ENCODE measurements at regions not wholly inside any gene's neighbourhood (a gene's known extent, or its start where the extent isn't known, plus 50 kb on each side); places are given as distances from the start of the nearest gene placed in this dataset.

DNA sequence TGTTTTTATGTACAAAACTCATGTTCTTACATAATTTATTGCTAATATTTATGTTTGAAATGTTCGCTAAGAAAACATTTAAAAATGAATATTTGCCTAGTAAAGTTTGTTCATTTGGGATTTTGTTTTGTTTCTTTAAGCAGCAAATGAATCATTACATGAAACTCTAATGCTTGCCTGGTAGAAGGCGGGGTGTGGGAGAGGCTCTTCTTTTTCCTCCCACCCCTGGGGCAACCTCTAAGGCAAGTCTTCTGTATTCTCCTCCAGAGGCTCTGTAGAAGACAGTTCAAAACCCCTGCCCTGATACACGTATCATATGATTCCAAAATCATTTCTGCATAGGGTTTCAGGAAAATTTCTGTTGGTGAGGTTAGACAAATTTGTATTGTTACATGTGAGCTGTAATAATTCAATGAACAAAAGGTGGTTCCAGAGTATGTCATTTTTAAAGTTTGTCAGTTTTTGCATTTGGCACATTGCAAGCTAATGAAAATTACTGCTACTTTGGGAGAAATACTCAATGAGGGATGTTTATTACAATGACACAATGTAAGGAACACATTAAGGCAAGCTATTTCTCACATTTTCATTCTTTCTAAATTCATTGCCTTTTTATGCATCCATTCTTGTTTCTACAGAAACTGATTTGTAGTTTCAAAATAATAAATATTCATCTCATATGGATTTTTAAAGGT lies 302.3 kb upstream of the UBE2E3 start:
- no peak overlapping the region for H3K27ac Mint-ChIP-seq (ENCODE audit: low read depth)
- DNase-seq (ENCODE audit: low spot score in 2 of 2) (no peak), ATAC-seq (replicated peaks; ENCODE audit: extremely low read depth, poor library complexity, severe bottlenecking) (no peak)
- H3K9me3 Mint-ChIP-seq, result no peaks in the 10 kb centered on the region
- H3K27me3 Mint-ChIP-seq, result peaks cover 77% of the 10 kb centered on the region
- no peaks in the 10 kb centered on the region for H3K4me1 Mint-ChIP-seq
- H3K4me3 Mint-ChIP-seq, result no peak overlapping the region
- H3K36me3 Mint-ChIP-seq (ENCODE audit: insufficient read depth), result no peaks in the 10 kb centered on the region

DNA sequence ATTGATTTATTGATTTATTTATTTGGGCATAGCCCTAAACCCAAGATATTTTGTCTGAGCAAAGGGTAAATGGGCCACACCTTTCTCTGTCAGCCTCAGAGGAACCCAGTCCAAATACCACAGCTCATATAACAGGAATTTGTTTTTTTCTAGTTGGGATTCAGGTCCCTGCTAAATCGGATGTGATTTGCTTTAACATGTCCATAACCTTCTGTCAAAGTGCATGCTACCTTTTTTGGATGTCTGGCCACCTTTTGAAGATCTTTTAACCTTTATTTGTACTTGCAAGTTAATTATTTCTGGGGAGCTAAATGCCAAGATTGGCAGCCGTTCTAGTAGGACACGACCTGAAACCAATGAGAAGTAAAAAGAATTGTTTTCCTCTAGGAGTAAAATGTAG lies 303.2 kb upstream of the UBE2E3 start:
- H3K27me3 Mint-ChIP-seq, result peaks cover 75% of the 10 kb centered on the region
- H3K9me3 Mint-ChIP-seq, result no peaks in the 10 kb centered on the region
- no peak overlapping the region for H3K27ac Mint-ChIP-seq (ENCODE audit: low read depth)
- no peak overlapping the region for H3K4me3 Mint-ChIP-seq
- no peak for DNase-seq (ENCODE audit: low spot score in 2 of 2)
- H3K36me3 Mint-ChIP-seq (ENCODE audit: insufficient read depth), result no peaks in the 10 kb centered on the region
- no peak for ATAC-seq (replicated peaks; ENCODE audit: extremely low read depth, poor library complexity, severe bottlenecking)
- H3K4me1 Mint-ChIP-seq, result no peaks in the 10 kb centered on the region

DNA sequence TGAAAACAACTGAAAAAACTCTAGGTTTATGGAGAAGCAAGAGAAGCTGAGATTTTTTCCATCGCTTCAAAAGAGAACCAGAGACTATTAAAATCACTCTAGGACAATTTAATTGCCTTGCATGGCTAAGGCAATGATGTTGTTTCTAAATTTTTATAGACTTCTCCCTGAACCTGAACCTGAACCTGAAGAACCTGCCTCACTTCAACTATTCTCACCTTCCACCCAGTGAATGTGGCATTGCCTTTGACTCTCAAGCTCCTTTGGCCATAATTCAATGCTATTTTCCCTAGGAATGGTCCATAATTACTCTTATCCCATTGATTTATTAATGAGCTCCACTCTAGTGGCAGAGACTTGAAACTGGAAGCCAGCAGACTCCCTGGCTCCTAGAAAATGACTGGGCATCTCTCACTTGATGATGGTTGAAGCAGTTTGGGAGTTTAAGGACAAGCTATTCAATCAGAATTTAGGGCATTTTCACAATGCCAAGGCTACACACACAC lies 303.8 kb upstream of the UBE2E3 start:
- no peak for ATAC-seq (replicated peaks; ENCODE audit: extremely low read depth, poor library complexity, severe bottlenecking)
- Mint-ChIP-seq H3K27me3 (peaks cover 75% of the 10 kb centered on the region), H3K4me3 (no peak overlapping the region), H3K36me3 (ENCODE audit: insufficient read depth) (no peaks in the 10 kb centered on the region), H3K9me3 (no peaks in the 10 kb centered on the region), H3K4me1 (no peaks in the 10 kb centered on the region), H3K27ac (ENCODE audit: low read depth) (no peak overlapping the region)
- no peak for DNase-seq (ENCODE audit: low spot score in 2 of 2)

DNA sequence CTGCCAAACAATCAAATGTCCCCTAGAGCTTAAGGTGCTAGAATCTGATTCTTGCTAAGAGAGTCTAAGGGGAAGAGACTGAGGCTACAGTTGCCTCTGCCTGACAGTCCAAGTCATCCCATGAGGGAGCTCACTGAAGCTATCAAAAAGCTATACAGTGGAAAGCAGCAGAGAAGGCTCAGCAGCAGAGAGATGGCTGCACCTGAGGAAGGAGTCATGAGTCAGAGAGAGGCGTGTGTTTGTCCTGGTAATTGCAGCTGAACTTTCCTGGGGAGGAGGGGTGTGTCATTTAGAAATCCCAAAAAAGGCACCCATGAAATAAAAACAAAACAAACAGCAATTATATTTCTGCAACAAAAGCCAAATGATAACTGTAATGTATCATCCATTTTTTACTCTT lies 305.2 kb upstream of the UBE2E3 start:
- Mint-ChIP-seq H3K4me3 (no peak overlapping the region), H3K4me1 (no peaks in the 10 kb centered on the region), H3K36me3 (ENCODE audit: insufficient read depth) (no peaks in the 10 kb centered on the region), H3K27ac (ENCODE audit: low read depth) (no peak overlapping the region), H3K27me3 (peaks cover 67% of the 10 kb centered on the region), H3K9me3 (no peaks in the 10 kb centered on the region)
- DNase-seq (ENCODE audit: low spot score in 2 of 2) (no peak), ATAC-seq (replicated peaks; ENCODE audit: extremely low read depth, poor library complexity, severe bottlenecking) (no peak)

DNA sequence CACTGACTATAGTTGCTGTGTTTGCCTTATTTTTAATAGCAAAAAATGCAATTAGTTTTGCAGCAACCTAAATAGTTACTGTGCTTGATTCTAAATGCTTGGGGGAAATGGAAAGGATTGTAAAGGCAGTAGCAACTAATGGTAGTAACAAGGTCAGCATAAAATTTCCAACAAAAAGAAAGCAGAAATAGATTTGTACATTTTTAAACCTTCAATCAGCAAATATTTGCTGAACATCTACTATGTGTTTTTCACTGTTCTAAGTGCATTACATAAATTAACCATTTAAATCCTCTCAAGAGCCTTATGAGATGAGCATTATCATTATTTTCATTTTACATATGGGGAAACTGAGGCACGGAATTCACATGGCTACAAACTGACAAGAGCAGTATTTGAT lies 308.0 kb upstream of the UBE2E3 start:
- Mint-ChIP-seq H3K27ac (ENCODE audit: low read depth) (no peak overlapping the region), H3K27me3 (peaks cover 55% of the 10 kb centered on the region), H3K4me3 (no peak overlapping the region), H3K9me3 (no peaks in the 10 kb centered on the region), H3K4me1 (no peaks in the 10 kb centered on the region), H3K36me3 (ENCODE audit: insufficient read depth) (no peaks in the 10 kb centered on the region)
- DNase-seq (ENCODE audit: low spot score in 2 of 2) (no peak), ATAC-seq (replicated peaks; ENCODE audit: extremely low read depth, poor library complexity, severe bottlenecking) (no peak)

DNA sequence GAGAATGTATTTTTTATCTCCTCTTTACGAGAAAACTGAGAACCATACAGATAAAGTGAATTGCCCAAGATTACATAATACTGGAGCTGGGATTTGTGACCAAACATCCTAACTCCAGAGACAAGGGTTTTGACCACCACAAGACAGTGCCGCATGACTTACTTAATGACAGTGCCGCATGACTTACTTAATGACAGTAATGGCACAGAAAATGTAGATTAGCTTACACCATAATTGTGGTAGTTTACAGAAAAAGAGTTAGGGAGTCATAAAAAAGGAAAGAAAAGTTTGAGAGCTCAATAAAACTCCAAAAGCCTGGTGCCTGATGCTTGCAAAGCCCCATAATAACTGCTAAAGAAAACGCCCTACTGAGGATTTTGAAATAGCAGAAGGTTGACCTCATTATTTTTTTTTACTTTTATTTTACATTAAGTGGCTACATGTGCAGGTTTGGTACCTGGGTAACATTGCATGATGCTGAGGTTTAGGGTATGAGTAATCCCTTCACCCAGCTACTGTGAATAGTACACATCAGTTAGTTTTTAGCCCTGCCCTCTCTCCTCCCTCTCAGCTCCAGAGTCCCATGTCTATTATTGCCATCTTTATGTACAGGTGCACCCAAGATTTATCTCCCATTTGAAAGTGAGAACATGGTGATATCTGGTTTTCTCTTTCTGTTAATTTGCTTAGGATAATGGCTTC lies 310.0 kb upstream of the UBE2E3 start:
- no peaks in the 10 kb centered on the region for H3K36me3 Mint-ChIP-seq (ENCODE audit: insufficient read depth)
- ATAC-seq (replicated peaks; ENCODE audit: extremely low read depth, poor library complexity, severe bottlenecking) (no peak), DNase-seq (ENCODE audit: low spot score in 2 of 2) (no peak)
- H3K9me3 Mint-ChIP-seq, result no peaks in the 10 kb centered on the region
- H3K27me3 Mint-ChIP-seq, result peaks cover 41% of the 10 kb centered on the region
- no peak overlapping the region for H3K4me3 Mint-ChIP-seq
- no peak overlapping the region for H3K27ac Mint-ChIP-seq (ENCODE audit: low read depth)
- no peaks in the 10 kb centered on the region for H3K4me1 Mint-ChIP-seq

DNA sequence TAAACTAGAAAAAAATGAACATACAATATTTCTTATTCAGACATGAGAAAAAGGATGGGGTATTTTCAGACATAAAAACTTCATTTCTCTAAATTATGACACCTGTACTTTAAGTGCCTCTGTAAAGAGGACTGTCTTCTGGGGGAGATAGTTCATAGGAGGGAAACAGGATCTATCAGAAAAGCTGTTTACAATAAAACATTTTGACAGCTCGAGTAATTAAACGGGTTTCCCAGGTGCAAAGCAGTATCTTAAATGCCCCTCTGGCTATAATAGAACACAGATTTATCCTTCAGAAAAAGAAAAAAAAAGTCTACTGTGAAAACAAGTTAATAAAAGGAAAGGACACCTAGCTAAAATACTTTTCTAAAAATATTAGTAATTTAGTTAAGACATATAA lies 311.4 kb upstream of the UBE2E3 start:
- Mint-ChIP-seq H3K4me1 (no peaks in the 10 kb centered on the region), H3K27me3 (peaks cover 42% of the 10 kb centered on the region), H3K27ac (ENCODE audit: low read depth) (no peak overlapping the region), H3K4me3 (no peak overlapping the region), H3K36me3 (ENCODE audit: insufficient read depth) (no peaks in the 10 kb centered on the region), H3K9me3 (no peaks in the 10 kb centered on the region)
- ATAC-seq (replicated peaks; ENCODE audit: extremely low read depth, poor library complexity, severe bottlenecking), result no peak
- no peak for DNase-seq (ENCODE audit: low spot score in 2 of 2)

DNA sequence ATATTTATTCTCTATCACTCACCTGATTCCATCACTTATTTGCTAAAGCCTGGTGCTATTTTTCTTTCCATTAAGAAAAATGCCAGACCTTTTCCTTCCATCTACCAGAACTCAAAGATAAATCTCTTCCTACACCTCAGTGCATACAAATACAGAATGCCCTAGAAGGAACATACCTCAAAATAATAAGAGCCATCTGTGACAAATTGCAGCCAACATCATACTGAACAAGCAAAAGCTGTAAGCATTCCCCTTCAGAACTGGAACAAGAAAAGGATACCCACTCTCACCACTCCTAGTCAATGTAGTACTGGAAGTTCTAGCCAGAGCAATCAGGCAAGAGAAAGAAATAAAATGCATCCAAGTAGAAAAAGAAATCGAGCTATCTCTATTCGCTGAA lies 315.9 kb upstream of the UBE2E3 start:
- ATAC-seq (replicated peaks; ENCODE audit: extremely low read depth, poor library complexity, severe bottlenecking) (no peak), DNase-seq (ENCODE audit: low spot score in 2 of 2) (no peak)
- Mint-ChIP-seq H3K9me3 (no peaks in the 10 kb centered on the region), H3K36me3 (ENCODE audit: insufficient read depth) (no peaks in the 10 kb centered on the region), H3K4me1 (peaks cover 11% of the 10 kb centered on the region), H3K27me3 (peaks cover 41% of the 10 kb centered on the region), H3K27ac (ENCODE audit: low read depth) (no peak overlapping the region), H3K4me3 (no peak overlapping the region)

DNA sequence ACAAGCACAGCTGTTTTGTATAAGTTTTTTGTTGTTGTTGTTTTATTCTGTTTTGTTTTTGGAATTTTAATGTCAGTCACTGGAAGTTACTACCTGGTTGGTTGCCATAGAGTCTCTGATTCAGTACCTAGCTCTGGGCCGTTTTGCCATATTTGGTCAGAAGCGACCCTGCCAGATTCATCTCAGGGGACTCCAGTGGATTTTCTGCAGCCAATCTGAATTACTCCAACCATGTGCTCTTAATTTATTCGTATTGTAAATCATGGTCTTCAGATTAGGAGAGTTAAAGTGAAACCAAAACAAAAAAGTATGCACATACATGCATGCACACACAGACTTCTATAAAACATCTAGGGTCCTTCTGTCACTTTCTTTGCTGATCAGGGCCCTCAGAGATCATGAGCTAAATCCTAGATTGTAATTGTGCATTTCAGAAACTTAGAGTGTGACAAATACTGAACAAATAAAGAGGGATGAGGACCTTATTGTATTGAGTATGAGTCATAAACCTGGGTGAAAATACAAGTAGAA lies 317.4 kb upstream of the UBE2E3 start:
- no peaks in the 10 kb centered on the region for H3K9me3 Mint-ChIP-seq
- DNase-seq (ENCODE audit: low spot score in 2 of 2) (no peak), ATAC-seq (replicated peaks; ENCODE audit: extremely low read depth, poor library complexity, severe bottlenecking) (no peak)
- H3K36me3 Mint-ChIP-seq (ENCODE audit: insufficient read depth), result no peaks in the 10 kb centered on the region
- peaks cover 11% of the 10 kb centered on the region for H3K4me1 Mint-ChIP-seq
- no peak overlapping the region for H3K27ac Mint-ChIP-seq (ENCODE audit: low read depth)
- H3K4me3 Mint-ChIP-seq, result peak overlapping the region; percentile 24
- H3K27me3 Mint-ChIP-seq, result peaks cover 49% of the 10 kb centered on the region

DNA sequence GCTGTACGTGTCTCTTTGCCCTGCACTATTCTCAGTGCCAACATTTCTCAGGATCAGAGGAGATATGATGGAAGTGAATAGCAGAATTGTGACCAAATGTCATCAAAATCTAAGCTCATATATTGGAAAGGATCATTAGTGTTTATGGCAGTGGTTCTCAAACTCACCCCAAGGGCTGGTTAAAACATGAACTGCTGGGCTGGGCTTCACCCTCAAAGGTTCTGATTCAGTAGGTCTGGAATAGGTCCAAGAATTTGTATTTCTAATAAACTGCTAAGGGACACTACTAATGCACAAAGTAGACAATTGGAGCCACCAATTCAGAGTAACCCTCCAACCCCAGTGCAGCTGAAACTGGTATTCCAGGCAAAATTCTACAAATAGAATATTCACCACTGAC lies 317.9 kb upstream of the UBE2E3 start:
- DNase-seq (ENCODE audit: low spot score in 2 of 2) (no peak), ATAC-seq (replicated peaks; ENCODE audit: extremely low read depth, poor library complexity, severe bottlenecking) (no peak)
- H3K27me3 Mint-ChIP-seq, result peaks cover 49% of the 10 kb centered on the region
- peaks cover 11% of the 10 kb centered on the region for H3K4me1 Mint-ChIP-seq
- no peak overlapping the region for H3K4me3 Mint-ChIP-seq
- no peaks in the 10 kb centered on the region for H3K36me3 Mint-ChIP-seq (ENCODE audit: insufficient read depth)
- H3K27ac Mint-ChIP-seq (ENCODE audit: low read depth), result no peak overlapping the region
- no peaks in the 10 kb centered on the region for H3K9me3 Mint-ChIP-seq

DNA sequence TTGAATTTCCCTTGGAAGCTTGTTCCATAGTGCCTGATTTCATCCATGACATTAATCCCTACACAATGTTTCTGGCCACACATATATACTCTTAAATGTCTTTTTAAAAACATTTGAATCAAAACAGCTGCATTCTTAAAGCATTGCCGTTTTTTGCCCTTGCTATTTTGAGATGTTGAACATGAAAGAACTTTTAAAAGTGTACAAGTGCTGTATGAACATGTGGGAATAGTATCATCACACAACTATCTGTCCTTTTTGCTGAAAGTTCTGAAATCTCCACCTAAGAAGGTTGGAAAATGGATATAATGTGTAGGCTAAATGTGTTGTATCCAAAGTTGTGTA lies 318.7 kb upstream of the UBE2E3 start:
- no peaks in the 10 kb centered on the region for H3K36me3 Mint-ChIP-seq (ENCODE audit: insufficient read depth)

DNA sequence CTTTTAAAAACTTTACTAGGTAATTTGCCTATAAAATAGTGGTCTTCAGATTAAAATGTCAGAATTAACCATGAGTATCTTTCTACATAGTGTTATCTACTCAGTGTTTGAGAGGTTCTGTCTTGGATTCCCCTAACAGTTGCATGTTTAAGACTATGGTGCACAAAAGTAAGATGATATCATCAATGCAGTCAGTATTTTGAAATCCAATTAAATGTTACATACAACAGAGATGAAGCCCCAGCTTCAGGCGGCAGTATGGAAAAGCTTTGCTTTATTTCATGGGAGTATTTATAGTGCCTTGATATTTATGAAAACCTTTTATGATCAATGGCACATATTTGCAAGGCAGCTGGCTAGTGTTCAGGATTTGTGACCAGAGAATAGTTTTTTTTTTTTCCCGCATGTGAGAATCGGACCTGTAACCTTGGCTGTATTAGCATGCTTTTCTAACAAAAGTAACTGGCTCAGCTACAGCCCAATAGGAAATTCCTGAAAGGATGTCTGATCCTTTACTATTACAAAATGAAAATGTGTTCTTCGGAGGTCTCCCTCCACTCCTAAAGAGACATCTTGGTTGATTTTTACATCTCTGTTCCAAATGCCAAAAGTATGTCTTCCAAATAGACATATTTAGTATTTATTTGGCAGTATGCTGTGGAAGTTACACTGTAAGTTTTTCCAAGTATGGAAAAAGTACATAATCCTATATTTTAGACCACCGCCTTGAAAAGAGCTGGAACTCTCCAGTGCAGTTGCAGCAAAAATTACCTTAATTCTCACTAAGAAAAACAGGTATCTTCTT lies 319.3 kb upstream of the UBE2E3 start:
- Mint-ChIP-seq H3K27ac (ENCODE audit: low read depth) (no peak overlapping the region), H3K9me3 (no peaks in the 10 kb centered on the region)
- no peak for DNase-seq (ENCODE audit: low spot score in 2 of 2)

More for the DNA sequence above, 318.7 kb upstream of the UBE2E3 start:
- peaks cover 11% of the 10 kb centered on the region for H3K4me1 Mint-ChIP-seq
- ATAC-seq (replicated peaks; ENCODE audit: extremely low read depth, poor library complexity, severe bottlenecking) (no peak), DNase-seq (ENCODE audit: low spot score in 2 of 2) (no peak)
- no peaks in the 10 kb centered on the region for H3K9me3 Mint-ChIP-seq
- H3K27me3 Mint-ChIP-seq, result peaks cover 49% of the 10 kb centered on the region
- no peak overlapping the region for H3K4me3 Mint-ChIP-seq
- no peak overlapping the region for H3K27ac Mint-ChIP-seq (ENCODE audit: low read depth)

More for the DNA sequence above, 319.3 kb upstream of the UBE2E3 start:
- ATAC-seq (replicated peaks; ENCODE audit: extremely low read depth, poor library complexity, severe bottlenecking), result no peak
- peaks cover 11% of the 10 kb centered on the region for H3K4me1 Mint-ChIP-seq
- H3K27me3 Mint-ChIP-seq, result peaks cover 49% of the 10 kb centered on the region
- H3K4me3 Mint-ChIP-seq, result no peak overlapping the region
- H3K36me3 Mint-ChIP-seq (ENCODE audit: insufficient read depth), result no peaks in the 10 kb centered on the region

Data from central memory CD8-positive, alpha-beta T cell (primary cell).